H9 (cell line): ENCODE measurements at regions not wholly inside any gene's neighbourhood (a gene's known extent, or its start where the extent isn't known, plus 50 kb on each side); places are given as distances from the start of the nearest gene placed in this dataset.

Experiments
- DNase-seq: peaks from one replicate; pipeline ENCODE4 v3.0.0-alpha.2; 2017
- H2AFZ ChIP-seq: one replicate; pipeline ENCODE4 v1.6.1; 2013; ENCODE audit warnings: mild to moderate bottlenecking, low read length, control low read depth, moderate library complexity
- H2AK5ac ChIP-seq: 2 replicates; pipeline ENCODE4 v1.6.1; 2013; ENCODE audit warnings: low read length, control low read depth, mixed read lengths; ENCODE audit not compliant: insufficient read length
- H2BK120ac ChIP-seq: one replicate; pipeline ENCODE4 v1.6.1; 2013; ENCODE audit warnings: low read depth, mild to moderate bottlenecking, low read length, control low read depth, inconsistent platforms; ENCODE audit not compliant: poor library complexity, severe bottlenecking
- H2BK12ac ChIP-seq: 2 replicates; pipeline ENCODE4 v1.6.1; 2013; ENCODE audit warnings: low read length, control low read depth, mixed read lengths, low read depth; ENCODE audit not compliant: insufficient read length
- H2BK15ac ChIP-seq: 2 replicates; pipeline ENCODE4 v1.6.1; 2013; ENCODE audit warnings: low read depth, low read length, control low read depth
- H2BK20ac ChIP-seq: one replicate; pipeline ENCODE4 v1.6.1; 2013; ENCODE audit warnings: low read depth, mild to moderate bottlenecking, low read length, control low read depth, inconsistent platforms; ENCODE audit not compliant: poor library complexity, severe bottlenecking
- H2BK5ac ChIP-seq: 2 replicates; pipeline ENCODE4 v1.6.1; 2013; ENCODE audit warnings: low read length, control low read depth, mixed read lengths; ENCODE audit not compliant: insufficient read length
- H3K14ac ChIP-seq: 2 replicates; pipeline ENCODE4 v1.6.1; 2013; ENCODE audit warnings: low read length, control low read depth; ENCODE audit not compliant: insufficient read depth
- H3K18ac ChIP-seq: 2 replicates; pipeline ENCODE4 v1.6.1; 2013; ENCODE audit warnings: low read depth, mild to moderate bottlenecking, mixed read lengths, low read length, control low read depth; ENCODE audit not compliant: insufficient read length
- H3K23ac ChIP-seq: 2 replicates; pipeline ENCODE4 v1.6.1; 2013; ENCODE audit warnings: low read length, control low read depth, mixed read lengths, low read depth; ENCODE audit not compliant: insufficient read length
- H3K23me2 ChIP-seq: 2 replicates; pipeline ENCODE4 v1.6.1; 2013; ENCODE audit warnings: low read depth, mild to moderate bottlenecking, mixed read lengths, low read length, control low read depth; ENCODE audit not compliant: insufficient read length, poor library complexity, severe bottlenecking
- H3K27ac ChIP-seq: 2 replicates; pipeline ENCODE4 v1.5.1; 2013; ENCODE audit warnings: low read length, control low read depth, mixed read lengths, low read depth; ENCODE audit not compliant: insufficient read length
- H3K27me3 ChIP-seq: 2 replicates; pipeline ENCODE4 v1.6.1; 2013; ENCODE audit warnings: low read length, control low read depth, inconsistent platforms; ENCODE audit not compliant: insufficient read depth
- H3K4ac ChIP-seq: 2 replicates; pipeline ENCODE4 v1.6.1; 2013; ENCODE audit warnings: low read depth, mild to moderate bottlenecking, control low read depth, inconsistent platforms, low read length, moderate library complexity
- H3K4me1 ChIP-seq: 2 replicates; pipeline ENCODE4 v1.6.1; 2013; ENCODE audit warnings: low read length, control low read depth, inconsistent platforms; ENCODE audit not compliant: insufficient read depth
- H3K4me2 ChIP-seq: 2 replicates; pipeline ENCODE4 v1.6.1; 2013; ENCODE audit warnings: low read length, control low read depth, mixed read lengths; ENCODE audit not compliant: insufficient read length, insufficient read depth
- H3K56ac ChIP-seq: 2 replicates; pipeline ENCODE4 v1.6.1; 2013; ENCODE audit warnings: low read depth, mild to moderate bottlenecking, mixed read lengths, low read length, control low read depth; ENCODE audit not compliant: insufficient read length
- H3K79me1 ChIP-seq: 2 replicates; pipeline ENCODE4 v1.6.1; 2013; ENCODE audit warnings: low read depth, mild to moderate bottlenecking, moderate library complexity, low read length, control low read depth, inconsistent platforms; ENCODE audit not compliant: insufficient read depth, poor library complexity, severe bottlenecking
- H3K79me2 ChIP-seq: 2 replicates; pipeline ENCODE4 v1.6.1; 2013; ENCODE audit warnings: low read length, control low read depth, inconsistent platforms; ENCODE audit not compliant: insufficient read depth
- H3K9ac ChIP-seq: 2 replicates; pipeline ENCODE4 v1.6.1; 2013; ENCODE audit warnings: low read length, control low read depth, mixed read lengths; ENCODE audit not compliant: insufficient read length; ENCODE audit errors: extremely low read depth
- H3K9me3 ChIP-seq: one replicate; pipeline ENCODE4 v1.6.1; 2013; ENCODE audit warnings: low read depth, low read length, inconsistent platforms; ENCODE audit not compliant: control insufficient read depth
- H3T11ph ChIP-seq: one replicate; pipeline ENCODE4 v1.6.1; 2013; ENCODE audit warnings: mild to moderate bottlenecking, low read length, control low read depth, inconsistent platforms
- H4K20me1 ChIP-seq: one replicate; pipeline ENCODE4 v1.6.1; 2013; ENCODE audit not compliant: control insufficient read depth, insufficient read length, insufficient read depth
- H4K5ac ChIP-seq: 2 replicates; pipeline ENCODE4 v1.6.1; 2013; ENCODE audit warnings: low read depth, mild to moderate bottlenecking, mixed read lengths, low read length, control low read depth; ENCODE audit not compliant: insufficient read length
- H4K8ac ChIP-seq: replicated peaks from 2 replicates; pipeline ENCODE4 v1.6.1; 2013; ENCODE audit warnings: low read length, control low read depth, mixed read lengths, low read depth; ENCODE audit not compliant: insufficient read length
- H4K91ac ChIP-seq: 2 replicates; pipeline ENCODE4 v1.6.1; 2013; ENCODE audit warnings: low read depth, mild to moderate bottlenecking, moderate library complexity, mixed read lengths, low read length, control low read depth; ENCODE audit not compliant: insufficient read length
- H3K27ac Mint-ChIP-seq, 3 experiments: 2 replicates in 2 of 3; 3 replicates in 1 of 3; pipeline ENCODE4 v1.8.0; 2020 to 2021; ENCODE audit warnings: mixed read lengths in 3 of 3, mild to moderate bottlenecking in 1 of 3, moderate library complexity in 1 of 3
- H3K27me3 Mint-ChIP-seq: 2 replicates; pipeline ENCODE4 v1.8.0; 2021; ENCODE audit warnings: low read depth, mild to moderate bottlenecking, moderate library complexity, mixed read lengths
- H3K36me3 Mint-ChIP-seq, 3 experiments: 2 replicates in 2 of 3; 3 replicates in 1 of 3; pipeline ENCODE4 v1.8.0; 2020 to 2021; ENCODE audit warnings: low read depth in 3 of 3, mixed read lengths in 3 of 3; ENCODE audit not compliant: insufficient read depth in 1 of 3
- H3K4me1 Mint-ChIP-seq, 2 experiments: 2 replicates each; pipeline ENCODE4 v1.8.0; 2020; ENCODE audit warnings: mixed read lengths in 2 of 2
- H3K4me3 Mint-ChIP-seq, 2 experiments: 2 replicates in 1 of 2; 3 replicates in 1 of 2; pipeline ENCODE4 v1.8.0; 2020 to 2021; ENCODE audit warnings: mild to moderate bottlenecking in 2 of 2, mixed read lengths in 2 of 2, moderate library complexity in 1 of 2
- H3K9me3 Mint-ChIP-seq, 2 experiments: 2 replicates in 1 of 2; 3 replicates in 1 of 2; pipeline ENCODE4 v1.8.0; 2020; ENCODE audit warnings: mild to moderate bottlenecking in 2 of 2, mixed read lengths in 2 of 2, moderate library complexity in 1 of 2
- WGBS: extraction: QIAGEN DNeasy Blood & Tissue Kit; methylation state at CpG from one replicate; pipeline ENCODE4 v1.1.7; 2013; ENCODE audit warnings: missing lambda C conversion rate, low lambda C conversion rate, mixed read lengths; ENCODE audit not compliant: insufficient read length; ENCODE audit errors: extremely low coverage; 5-methylcytosine and 5-hydroxymethylcytosine counted together
- TF ChIP-seq, protein P1 (sequence below): fragments of 200-600 bp; sonication (generic); conservative IDR thresholded peaks from 3 replicates; pipeline ENCODE4 v1.8.0; 2021; ENCODE audit warnings: antibody characterized with exemption, mild to moderate bottlenecking

DNA sequence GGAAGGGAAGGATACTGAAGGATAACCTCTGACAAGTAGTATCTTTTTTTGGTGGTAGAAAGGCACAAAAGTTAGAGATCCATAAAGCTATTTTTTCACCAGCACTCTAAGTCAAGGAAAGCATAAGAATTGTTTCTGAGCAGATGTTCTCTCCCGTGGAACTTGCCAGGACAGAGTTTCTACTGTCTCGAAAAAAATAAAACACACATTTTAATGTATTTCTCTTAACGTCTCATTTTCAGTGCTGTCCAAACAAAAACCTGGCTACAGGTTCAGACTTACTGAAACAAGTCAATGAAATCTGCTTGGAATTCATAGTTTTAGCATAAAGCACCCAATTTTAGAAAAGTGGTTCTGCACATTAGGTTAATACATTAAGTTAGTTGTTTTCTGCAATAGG lies 338.3 kb downstream of the LTN1 start:
- WGBS: no CpG with 5 or more reads among the region's 3 CpGs

More for the DNA sequence above, 338.3 kb downstream of the LTN1 start:
- no peak overlapping the region for H3K9ac ChIP-seq
- H3T11ph ChIP-seq: no peak overlapping the region
- no peaks in the 10 kb centered on the region for H3K9me3 ChIP-seq
- no peak overlapping the region for H2AK5ac ChIP-seq
- H4K5ac ChIP-seq: no peak overlapping the region
- TF ChIP-seq, protein P1, sequence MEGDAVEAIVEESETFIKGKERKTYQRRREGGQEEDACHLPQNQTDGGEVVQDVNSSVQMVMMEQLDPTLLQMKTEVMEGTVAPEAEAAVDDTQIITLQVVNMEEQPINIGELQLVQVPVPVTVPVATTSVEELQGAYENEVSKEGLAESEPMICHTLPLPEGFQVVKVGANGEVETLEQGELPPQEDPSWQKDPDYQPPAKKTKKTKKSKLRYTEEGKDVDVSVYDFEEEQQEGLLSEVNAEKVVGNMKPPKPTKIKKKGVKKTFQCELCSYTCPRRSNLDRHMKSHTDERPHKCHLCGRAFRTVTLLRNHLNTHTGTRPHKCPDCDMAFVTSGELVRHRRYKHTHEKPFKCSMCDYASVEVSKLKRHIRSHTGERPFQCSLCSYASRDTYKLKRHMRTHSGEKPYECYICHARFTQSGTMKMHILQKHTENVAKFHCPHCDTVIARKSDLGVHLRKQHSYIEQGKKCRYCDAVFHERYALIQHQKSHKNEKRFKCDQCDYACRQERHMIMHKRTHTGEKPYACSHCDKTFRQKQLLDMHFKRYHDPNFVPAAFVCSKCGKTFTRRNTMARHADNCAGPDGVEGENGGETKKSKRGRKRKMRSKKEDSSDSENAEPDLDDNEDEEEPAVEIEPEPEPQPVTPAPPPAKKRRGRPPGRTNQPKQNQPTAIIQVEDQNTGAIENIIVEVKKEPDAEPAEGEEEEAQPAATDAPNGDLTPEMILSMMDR: no peak
- H3K27ac ChIP-seq: no peak overlapping the region
- no peak overlapping the region for H3K4me2 ChIP-seq
- Mint-ChIP-seq H3K9me3 (no peaks in the 10 kb centered on the region), H3K36me3 (no peaks in the 10 kb centered on the region), H3K27ac (no peak overlapping the region), H3K4me1 (no peaks in the 10 kb centered on the region; a peak in 1 of 4 replicates), H3K4me3 (no peak overlapping the region), H3K27me3 (no peaks in the 10 kb centered on the region)
- DNase-seq: no peak
- H3K23me2 ChIP-seq: no peaks in the 10 kb centered on the region
- H3K79me2 ChIP-seq: no peaks in the 10 kb centered on the region
- H3K4ac ChIP-seq: no peak overlapping the region
- H2BK15ac ChIP-seq: no peak overlapping the region
- H2AFZ ChIP-seq: no peak overlapping the region
- H4K91ac ChIP-seq: no peak overlapping the region
- no peak overlapping the region for H3K18ac ChIP-seq
- no peak overlapping the region for H2BK120ac ChIP-seq
- no peaks in the 10 kb centered on the region for H3K79me1 ChIP-seq
- H3K4me1 ChIP-seq: no peaks in the 10 kb centered on the region
- H2BK20ac ChIP-seq: no peak overlapping the region
- H3K56ac ChIP-seq: no peak overlapping the region
- no peaks in the 10 kb centered on the region for H3K27me3 ChIP-seq
- no peak overlapping the region for H4K8ac ChIP-seq
- no peak overlapping the region for H3K14ac ChIP-seq
- no peak overlapping the region for H2BK5ac ChIP-seq
- H2BK12ac ChIP-seq: no peak overlapping the region
- H4K20me1 ChIP-seq: no peaks in the 10 kb centered on the region
- H3K23ac ChIP-seq: no peak overlapping the region
